HCT116 (cell line): ENCODE measurements at regions not wholly inside any gene's neighbourhood (a gene's known extent, or its start where the extent isn't known, plus 50 kb on each side); places are given as distances from the start of the nearest gene placed in this dataset.

Source experiments
- ATAC-seq: fragments of 200-7000 bp; cut with Tn5 transposase; 2 replicates; pipeline ENCODE4 v1.9.1; 2020; ENCODE audit warnings: mild to moderate bottlenecking, moderate library complexity
- BruUV-seq: library from RNA; stranded (reverse); fragments of 400-500 nt; replicated peaks from 2 replicates; lab custom pipeline; 2021; lab: Mats Ljungman, UMichigan
- CTCF ChIA-PET: fragments of 300-600 bp; sonication (Branson Sonifier 250); formaldehyde crosslinking; loops from one replicate; lab custom pipeline; 2021; ENCODE audit warnings: antibody characterized with exemption; lab: Charles Lee
- POLR2A ChIA-PET: fragments of 300-600, 350-600 bp; sonication (Branson Sonifier 250); formaldehyde crosslinking; loops from one replicate; lab custom pipeline; 2021; ENCODE audit warnings: antibody characterized with exemption; lab: Charles Lee
- RAD21 ChIA-PET, 2 experiments: fragments of 300-600 bp; sonication (Branson Sonifier 250); formaldehyde crosslinking; loops; one replicate each; lab custom pipeline; 2023; ENCODE audit warnings: low total read pairs in 2 of 2; ENCODE audit not compliant: uncharacterized antibody in 2 of 2, unreplicated experiment in 2 of 2, low non-redundant PET in 1 of 2; lab: Charles Lee
- DNase-seq: peaks from one replicate; pipeline ENCODE4 v3.0.0-alpha.2; 2010; ENCODE audit warnings: low read depth, low spot score
- H2AFZ ChIP-seq: fragments of 200-600 bp; shearing (Covaris generic), sonication (generic); 2 replicates; pipeline ENCODE4 v1.6.1; 2017; ENCODE audit warnings: low read depth, mixed run types, mixed read lengths, antibody characterized with exemption, low read length; ENCODE audit not compliant: poor library complexity, severe bottlenecking
- H3K27ac ChIP-seq: 2 replicates; pipeline ENCODE4 v1.5.1; 2012; ENCODE audit warnings: low read depth, low read length
- H3K27me3 ChIP-seq: fragments of 200-600 bp; sonication (generic); 2 replicates; pipeline ENCODE4 v1.6.1; 2016; ENCODE audit warnings: mixed run types, low read length, mixed read lengths; ENCODE audit not compliant: insufficient read depth
- H3K36me3 ChIP-seq, 2 experiments: fragments of 200-500 bp in 1 of 2; fragments of 200-600 bp in 1 of 2; sonication (Bioruptor generic) in 1 of 2; sonication (generic) in 1 of 2; 2 replicates each; pipeline versions ENCODE4 v1.5.1 to v1.6.1; 2014 to 2016; ENCODE audit warnings: low read length in 2 of 2, inconsistent platforms in 1 of 2, mixed read lengths in 1 of 2, mixed run types in 1 of 2; ENCODE audit not compliant: insufficient read depth in 2 of 2, control insufficient read depth in 1 of 2
- H3K4me1 ChIP-seq, 2 experiments: fragments of 200-600 bp in 1 of 2; sonication (generic) in 1 of 2; 2 replicates each; pipeline versions ENCODE4 v1.5.1 to v1.6.1; 2012 to 2017; ENCODE audit warnings: low read length in 2 of 2, inconsistent platforms in 1 of 2, mild to moderate bottlenecking in 1 of 2, mixed read lengths in 1 of 2, mixed run types in 1 of 2, moderate library complexity in 1 of 2; ENCODE audit not compliant: insufficient read depth in 2 of 2, control insufficient read depth in 1 of 2
- H3K4me2 ChIP-seq: fragments of 200-600 bp; sonication (generic); 2 replicates; pipeline ENCODE4 v1.6.1; 2017; ENCODE audit warnings: mixed run types, low read length, mixed read lengths
- H3K4me3 ChIP-seq, 2 experiments: fragments of 200-600 bp in 1 of 2; sonication (generic) in 1 of 2; replicated peaks in 1 of 2; 2 replicates each; pipeline ENCODE4 v1.5.1; 2011 to 2016; ENCODE audit warnings: low read length in 2 of 2, control low read depth in 1 of 2, low read depth in 1 of 2, mild to moderate bottlenecking in 1 of 2, mixed read lengths in 1 of 2, mixed run types in 1 of 2
- H3K79me2 ChIP-seq: fragments of 200-600 bp; sonication (generic); 2 replicates; pipeline ENCODE4 v1.6.1; 2017; ENCODE audit warnings: mild to moderate bottlenecking, mixed run types, low read length, moderate library complexity, mixed read lengths; ENCODE audit not compliant: insufficient read depth
- H3K9ac ChIP-seq: fragments of 200-600 bp; sonication (generic); 2 replicates; pipeline ENCODE4 v1.6.1; 2016; ENCODE audit warnings: low read length, mixed read lengths
- H3K9me2 ChIP-seq: fragments of 200-600 bp; sonication (generic), shearing (Covaris generic); 2 replicates; pipeline ENCODE4 v1.6.1; 2017; ENCODE audit warnings: mixed run types, mild to moderate bottlenecking, moderate library complexity; ENCODE audit not compliant: insufficient read depth
- H3K9me3 ChIP-seq, 2 experiments: fragments of 200-500 bp in 1 of 2; fragments of 200-600 bp in 1 of 2; sonication (Bioruptor generic) in 1 of 2; sonication (generic) in 1 of 2; 2 replicates each; pipeline ENCODE4 v1.6.1; 2014 to 2017; ENCODE audit warnings: low read length in 2 of 2, mixed read lengths in 2 of 2, inconsistent platforms in 1 of 2, low read depth in 1 of 2, mild to moderate bottlenecking in 1 of 2, mixed run types in 1 of 2, moderate library complexity in 1 of 2; ENCODE audit not compliant: control insufficient read depth in 1 of 2, insufficient read depth in 1 of 2
- H4K20me1 ChIP-seq: fragments of 200-600 bp; sonication (generic), shearing (Covaris generic); 2 replicates; pipeline ENCODE4 v1.6.1; 2017; ENCODE audit warnings: mixed run types, mild to moderate bottlenecking, moderate library complexity; ENCODE audit not compliant: insufficient read depth
- ATF3 ChIP-seq: IDR thresholded peaks from 2 replicates; pipeline ENCODE4 v1.6.1; 2012
- CBX3 ChIP-seq: IDR thresholded peaks from 2 replicates; pipeline ENCODE4 v1.6.1; 2012; ENCODE audit warnings: low read depth
- CEBPB ChIP-seq: IDR thresholded peaks from 2 replicates; pipeline ENCODE4 v1.6.1; 2012; ENCODE audit warnings: low read depth
- CTCF ChIP-seq, 3 experiments: fragments of 200-600 bp in 1 of 3; sonication (generic) in 1 of 3; IDR thresholded peaks in 2 of 3; conservative IDR thresholded peaks in 1 of 3; 2 replicates each; pipeline ENCODE4 v1.5.1; 2012 to 2017; ENCODE audit warnings: low read depth in 2 of 3, low read length in 2 of 3, antibody characterized with exemption in 1 of 3, borderline replicate concordance in 1 of 3, control low read depth in 1 of 3, mild to moderate bottlenecking in 1 of 3, mixed read lengths in 1 of 3, mixed run types in 1 of 3, moderate library complexity in 1 of 3; ENCODE audit not compliant: insufficient read depth in 1 of 3
- EGR1 ChIP-seq: IDR thresholded peaks from 2 replicates; pipeline ENCODE4 v1.6.1; 2012; ENCODE audit warnings: low read depth
- ELF1 ChIP-seq: IDR thresholded peaks from 2 replicates; pipeline ENCODE4 v1.6.1; 2012; ENCODE audit warnings: low read depth, borderline replicate concordance
- EZH2 ChIP-seq: fragments of 200-600 bp; sonication (generic); IDR thresholded peaks from 2 replicates; pipeline ENCODE4 v1.6.1; 2017; ENCODE audit warnings: antibody characterized with exemption, mixed run types
- EZH2phosphoT487 ChIP-seq: fragments of 200-600 bp; IDR thresholded peaks from 2 replicates; pipeline ENCODE4 v1.6.1; 2018; ENCODE audit warnings: antibody characterized with exemption, borderline replicate concordance
- MAX ChIP-seq: IDR thresholded peaks from 2 replicates; pipeline ENCODE4 v1.6.1; 2012
- POLR2A ChIP-seq: IDR thresholded peaks from 2 replicates; pipeline ENCODE4 v1.7.0; 2011; ENCODE audit warnings: borderline replicate concordance; ENCODE audit not compliant: insufficient read depth, insufficient read length; ENCODE audit errors: extremely low read depth
- RAD21 ChIP-seq: IDR thresholded peaks from 2 replicates; pipeline ENCODE4 v1.6.1; 2012; ENCODE audit warnings: low read depth, mild to moderate bottlenecking
- REST ChIP-seq: IDR thresholded peaks from 2 replicates; pipeline ENCODE4 v1.6.1; 2012; ENCODE audit warnings: low read depth
- SIN3A ChIP-seq: IDR thresholded peaks from 2 replicates; pipeline ENCODE4 v1.6.1; 2012; ENCODE audit warnings: low read depth
- SRF ChIP-seq: IDR thresholded peaks from 2 replicates; pipeline ENCODE4 v1.6.1; 2012; ENCODE audit warnings: low read depth
- TCF7L2 ChIP-seq: IDR thresholded peaks from 2 replicates; pipeline ENCODE4 v1.7.0; 2011; ENCODE audit warnings: borderline replicate concordance, inconsistent platforms; ENCODE audit not compliant: insufficient read depth, insufficient read length; ENCODE audit errors: extremely low read depth
- YY1 ChIP-seq: IDR thresholded peaks from 2 replicates; pipeline ENCODE4 v1.6.1; 2011; ENCODE audit warnings: low read length, low read depth, moderate library complexity, mild to moderate bottlenecking; ENCODE audit not compliant: insufficient replicate concordance; ENCODE audit errors: extremely low read depth
- ZBTB33 ChIP-seq: IDR thresholded peaks from 2 replicates; pipeline ENCODE4 v1.6.1; 2011; ENCODE audit warnings: mild to moderate bottlenecking, low read length, moderate library complexity; ENCODE audit not compliant: insufficient replicate concordance; ENCODE audit errors: extremely low read depth
- ZFX ChIP-seq: fragments of 450-650 bp; IDR thresholded peaks from 2 replicates; pipeline ENCODE4 v1.6.1; 2017
- ZNF274 ChIP-seq: fragments of 200-500 bp; sonication (Bioruptor generic); IDR thresholded peaks from 2 replicates; pipeline ENCODE4 v1.6.1; 2014; ENCODE audit warnings: mild to moderate bottlenecking, low read depth, low read length, inconsistent platforms
- intact Hi-C: fragments of 100-400 bp; cut with micrococcal nuclease; formaldehyde crosslinking; loops from 2 replicates; pipeline ENCODE4 v1.10.0; 2022

- H3K27ac ChIP-seq = no peak overlapping the region
- no peaks in the 10 kb centered on the region for H3K9me2 ChIP-seq
- CTCF ChIA-PET = no interaction called here
- no peaks in the 10 kb centered on the region for H3K79me2 ChIP-seq
- POLR2A ChIA-PET = interaction anchor here (1.0 kb wide), 1 partner anchor 123 kb away, joined by 3 read pairs; no protein-coding TSS in a partner anchor
- no peak overlapping the region for H3K9ac ChIP-seq
- ATAC-seq = no peak
- H3K27me3 ChIP-seq = no peaks in the 10 kb centered on the region
- no peaks in the 10 kb centered on the region for H4K20me1 ChIP-seq
- H3K36me3 ChIP-seq = no peaks in the 10 kb centered on the region
- H3K9me3 ChIP-seq = no peaks in the 10 kb centered on the region
- intact Hi-C loops = no loop called here
- H3K4me2 ChIP-seq = no peak overlapping the region
- no peak overlapping the region for H2AFZ ChIP-seq
- no peak for DNase-seq
- no TSS peak for BruUV-seq
- peaks cover 3 to 11% of the 10 kb centered on the region in 2 experiments for H3K4me1 ChIP-seq
- TF ChIP-seq ZBTB33 = no peak
- TF ChIP-seq ATF3 = no peak
- no peak for TF ChIP-seq YY1
- no peak for TF ChIP-seq EZH2phosphoT487
- no peak for TF ChIP-seq SRF
- TF ChIP-seq CTCF (IDR thresholded peaks at IDR 0.05 in 2 of 3, conservative IDR thresholded peaks at IDR 0.05 in 1 of 3; ENCODE audit: borderline replicate concordance in 1 of 3, insufficient read depth in 1 of 3, low read depth in 2 of 3, low read length in 2 of 3) = no peak
- no peak for TF ChIP-seq EGR1
- TF ChIP-seq ZNF274 = no peak
- TF ChIP-seq RAD21 = no peak
- TF ChIP-seq EZH2 = no peak
- no peak for TF ChIP-seq ELF1
- TF ChIP-seq SIN3A = no peak
- no peak for TF ChIP-seq CBX3
- no peak for TF ChIP-seq MAX
- no peak for TF ChIP-seq TCF7L2
- TF ChIP-seq POLR2A = no peak
- TF ChIP-seq CEBPB = no peak
- TF ChIP-seq REST = no peak
- no peak for TF ChIP-seq ZFX
- no peak overlapping the region for H3K4me3 ChIP-seq
- RAD21 ChIA-PET = no interaction called here
These were observed 93.7 kb upstream of the SH3BP4 start for GRCh38 chr2:234858145-234858544.
